Neuronal stem cell (in vitro differentiated cells): ENCODE measurements at regions not wholly inside any gene's neighbourhood (a gene's known extent, or its start where the extent isn't known, plus 50 kb on each side); places are given as distances from the start of the nearest gene placed in this dataset.

Source experiments
- DNase-seq: peaks from one replicate; pipeline ENCODE4 v3.0.0-alpha.2; 2013; ENCODE audit warnings: low spot score
- H2AFZ ChIP-seq: one replicate; pipeline ENCODE4 v1.6.1; 2013; ENCODE audit warnings: mild to moderate bottlenecking, low read length, inconsistent platforms
- H2AK5ac ChIP-seq: 2 replicates; pipeline ENCODE4 v1.6.1; 2013; ENCODE audit warnings: low read depth, mild to moderate bottlenecking, inconsistent platforms, low read length, moderate library complexity, mixed read lengths
- H2BK120ac ChIP-seq: 2 replicates; pipeline ENCODE4 v1.6.1; 2013; ENCODE audit warnings: low read depth, mild to moderate bottlenecking, inconsistent platforms, low read length, moderate library complexity, mixed read lengths
- H2BK12ac ChIP-seq: one replicate; pipeline ENCODE4 v1.6.1; 2013; ENCODE audit warnings: low read length, inconsistent platforms
- H2BK15ac ChIP-seq: 2 replicates; pipeline ENCODE4 v1.6.1; 2013; ENCODE audit warnings: mild to moderate bottlenecking, low read length, inconsistent platforms, mixed read lengths
- H2BK5ac ChIP-seq: one replicate; pipeline ENCODE4 v1.6.1; 2013; ENCODE audit warnings: inconsistent platforms, mild to moderate bottlenecking, low read length, moderate library complexity
- H3K14ac ChIP-seq: one replicate; pipeline ENCODE4 v1.6.1; 2013; ENCODE audit warnings: low read length, inconsistent platforms
- H3K18ac ChIP-seq: 2 replicates; pipeline ENCODE4 v1.6.1; 2013; ENCODE audit warnings: low read length, inconsistent platforms
- H3K23ac ChIP-seq: 2 replicates; pipeline ENCODE4 v1.6.1; 2013; ENCODE audit warnings: low read depth, mild to moderate bottlenecking, mixed read lengths, low read length, inconsistent platforms; ENCODE audit not compliant: poor library complexity
- H3K27ac ChIP-seq: replicated peaks from 3 replicates; pipeline ENCODE4 v1.5.1; 2013; ENCODE audit warnings: low read length, inconsistent platforms
- H3K27me3 ChIP-seq, 3 experiments: 2 replicates each; pipeline ENCODE4 v1.6.1; 2013; ENCODE audit warnings: low read length in 3 of 3, mild to moderate bottlenecking in 2 of 3, inconsistent platforms in 1 of 3, low read depth in 1 of 3, mixed read lengths in 1 of 3, moderate library complexity in 1 of 3; ENCODE audit not compliant: control insufficient read depth in 3 of 3, insufficient read depth in 3 of 3
- H3K36me3 ChIP-seq, 2 donors: replicated peaks in 1 of 2; 2 replicates each; pipeline ENCODE4 v1.6.1; 2013; ENCODE audit warnings: low read length in 2 of 2; ENCODE audit not compliant: control insufficient read depth in 2 of 2, insufficient read depth in 2 of 2
- H3K4ac ChIP-seq: 2 replicates; pipeline ENCODE4 v1.6.1; 2013; ENCODE audit warnings: inconsistent platforms, mild to moderate bottlenecking, low read length, moderate library complexity
- H3K4me1 ChIP-seq, 2 donors: 1 replicate in 1 of 2; 2 replicates in 1 of 2; pipeline ENCODE4 v1.6.1; 2013; ENCODE audit warnings: low read length in 2 of 2, low read depth in 1 of 2; ENCODE audit not compliant: control insufficient read depth in 2 of 2, insufficient read depth in 1 of 2
- H3K4me2 ChIP-seq: one replicate; pipeline ENCODE4 v1.6.1; 2013; ENCODE audit warnings: mild to moderate bottlenecking, low read length, inconsistent platforms; ENCODE audit not compliant: insufficient read depth, poor library complexity, severe bottlenecking
- H3K4me3 ChIP-seq, 2 donors: 2 replicates each; pipeline ENCODE4 v1.5.1; 2013; ENCODE audit warnings: low read length in 2 of 2, mild to moderate bottlenecking in 2 of 2, inconsistent platforms in 1 of 2, moderate library complexity in 1 of 2
- H3K79me1 ChIP-seq: one replicate; pipeline ENCODE4 v1.6.1; 2013; ENCODE audit warnings: low read depth, mild to moderate bottlenecking, inconsistent platforms, low read length, moderate library complexity
- H3K9ac ChIP-seq: one replicate; pipeline ENCODE4 v1.6.1; 2013; ENCODE audit warnings: mild to moderate bottlenecking, low read depth, low read length, inconsistent platforms; ENCODE audit not compliant: poor library complexity
- H3K9me3 ChIP-seq, 2 donors: replicated peaks in 1 of 2; 2 replicates each; pipeline versions ENCODE3 to v1.6.1; 2013; ENCODE audit warnings: low read length in 2 of 2, mild to moderate bottlenecking in 2 of 2, inconsistent platforms in 1 of 2, low read depth in 1 of 2, mixed read lengths in 1 of 2, moderate library complexity in 1 of 2; ENCODE audit not compliant: control insufficient read depth in 2 of 2, insufficient read depth in 1 of 2
- H4K8ac ChIP-seq: one replicate; pipeline ENCODE4 v1.6.1; 2013; ENCODE audit warnings: low read depth, mild to moderate bottlenecking, inconsistent platforms, low read length, moderate library complexity
- H4K91ac ChIP-seq: one replicate; pipeline ENCODE4 v1.6.1; 2013; ENCODE audit warnings: low read length, low read depth, mild to moderate bottlenecking, inconsistent platforms; ENCODE audit not compliant: poor library complexity
- WGBS, 2 donors: extraction: QIAGEN DNeasy Blood & Tissue Kit; methylation state at CpG; one replicate each; pipeline ENCODE4 v1.1.7; 2013; ENCODE audit warnings: missing lambda C conversion rate in 2 of 2, mixed read lengths in 1 of 2; ENCODE audit not compliant: insufficient read length in 2 of 2, insufficient replicate concordance in 1 of 2; ENCODE audit errors: extremely low coverage in 2 of 2; 5-methylcytosine and 5-hydroxymethylcytosine counted together

GRCh38 chr7:53920011-53920410, 622.2 kb upstream of the VSTM2A start:
- no peak overlapping the region for H3K9ac ChIP-seq
- no peak overlapping the region for H3K23ac ChIP-seq
- H3K4me1 ChIP-seq, result no peaks in the 10 kb centered on the region
- H3K4me3 ChIP-seq, result no peak overlapping the region
- no peak overlapping the region for H3K18ac ChIP-seq
- no peak overlapping the region for H3K27ac ChIP-seq
- H3K36me3 ChIP-seq, result no peaks in the 10 kb centered on the region
- H2BK120ac ChIP-seq, result no peak overlapping the region
- no peak overlapping the region for H2BK15ac ChIP-seq
- H2BK12ac ChIP-seq, result no peak overlapping the region
- no peak overlapping the region for H4K8ac ChIP-seq
- H3K4ac ChIP-seq, result no peak overlapping the region
- H3K14ac ChIP-seq, result no peak overlapping the region
- H3K4me2 ChIP-seq, result no peak overlapping the region
- no peak for DNase-seq
- no peak overlapping the region for H2BK5ac ChIP-seq
- no peak overlapping the region for H2AK5ac ChIP-seq
- H3K79me1 ChIP-seq, result no peaks in the 10 kb centered on the region
- WGBS, 2 donors, result no CpG with 5 or more reads among the region's 5 CpGs
- no peak overlapping the region for H4K91ac ChIP-seq
- no peak overlapping the region for H2AFZ ChIP-seq
- H3K27me3 ChIP-seq, result no peaks in the 10 kb centered on the region
- no peaks in the 10 kb centered on the region for H3K9me3 ChIP-seq

GRCh38 chr7:53940483-53940882, 601.7 kb upstream of the VSTM2A start:
- H2BK15ac ChIP-seq, result no peak overlapping the region
- H4K8ac ChIP-seq, result no peak overlapping the region
- DNase-seq, result no peak
- H3K4me3 ChIP-seq, result no peak overlapping the region
- no peak overlapping the region for H3K23ac ChIP-seq
- H3K4me1 ChIP-seq, result no peaks in the 10 kb centered on the region
- H3K27me3 ChIP-seq, result no peaks in the 10 kb centered on the region
- H3K27ac ChIP-seq, result no peak overlapping the region
- H3K9ac ChIP-seq, result no peak overlapping the region
- H2AK5ac ChIP-seq, result no peak overlapping the region
- H2BK120ac ChIP-seq, result no peak overlapping the region
- H3K36me3 ChIP-seq, result no peaks in the 10 kb centered on the region
- H3K14ac ChIP-seq, result no peak overlapping the region
- no peak overlapping the region for H3K4ac ChIP-seq
- WGBS, 2 donors, result no CpG with 5 or more reads among the region's 3 CpGs
- no peaks in the 10 kb centered on the region for H3K79me1 ChIP-seq
- H4K91ac ChIP-seq, result no peak overlapping the region
- H3K9me3 ChIP-seq, result no peaks in the 10 kb centered on the region
- no peak overlapping the region for H2BK12ac ChIP-seq
- no peak overlapping the region for H2BK5ac ChIP-seq
- H2AFZ ChIP-seq, result no peak overlapping the region
- H3K4me2 ChIP-seq, result no peak overlapping the region
- H3K18ac ChIP-seq, result no peak overlapping the region

GRCh38 chr7:53947732-53948131, 594.4 kb upstream of the VSTM2A start:
- no peak overlapping the region for H3K27ac ChIP-seq
- no peak for DNase-seq
- no peaks in the 10 kb centered on the region for H3K27me3 ChIP-seq
- H3K4me1 ChIP-seq, result no peaks in the 10 kb centered on the region
- no peak overlapping the region for H4K8ac ChIP-seq
- no peak overlapping the region for H3K4me2 ChIP-seq
- no peak overlapping the region for H2BK5ac ChIP-seq
- H3K23ac ChIP-seq, result no peak overlapping the region
- no peak overlapping the region for H3K14ac ChIP-seq
- no peak overlapping the region for H2BK15ac ChIP-seq
- no peak overlapping the region for H4K91ac ChIP-seq
- H3K79me1 ChIP-seq, result no peaks in the 10 kb centered on the region
- H2BK12ac ChIP-seq, result no peak overlapping the region
- H3K9ac ChIP-seq, result no peak overlapping the region
- no peak overlapping the region for H3K4me3 ChIP-seq
- H3K9me3 ChIP-seq, result no peaks in the 10 kb centered on the region
- no peak overlapping the region for H3K18ac ChIP-seq
- no peak overlapping the region for H3K4ac ChIP-seq
- H2BK120ac ChIP-seq, result no peak overlapping the region
- H3K36me3 ChIP-seq, result no peaks in the 10 kb centered on the region
- H2AK5ac ChIP-seq, result no peak overlapping the region
- H2AFZ ChIP-seq, result no peak overlapping the region
- no CpG with 5 or more reads among the region's 6 CpGs for WGBS, 2 donors

DNA sequence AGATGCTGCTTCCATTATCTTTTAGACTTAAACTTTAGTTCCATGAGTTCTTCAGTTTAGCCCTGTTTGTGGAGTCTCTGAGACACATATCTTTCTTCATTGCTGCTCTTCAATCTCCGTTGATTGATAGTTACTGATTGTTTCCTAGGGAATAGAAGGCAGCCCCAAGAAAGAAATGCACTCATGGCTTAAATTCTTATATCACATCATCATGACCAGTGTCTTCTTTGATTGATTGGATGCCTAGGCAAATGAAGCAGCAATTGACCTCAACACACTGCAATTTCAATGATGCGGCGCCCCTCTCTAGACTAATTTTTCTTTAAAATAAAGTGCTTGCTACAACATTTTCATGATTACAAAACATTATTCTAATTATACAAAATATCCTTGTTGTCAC, 576.5 kb upstream of the VSTM2A start:
- DNase-seq, result no peak
- Histone ChIP-seq H3K4ac (no peak overlapping the region), H2BK12ac (no peak overlapping the region), H2AFZ (no peak overlapping the region), H2BK120ac (no peak overlapping the region), H3K9ac (no peak overlapping the region), H3K36me3 (peaks cover 0 to 2% of the 10 kb centered on the region in 2 donors), H3K79me1 (no peaks in the 10 kb centered on the region), H3K18ac (no peak overlapping the region), H3K27ac (no peak overlapping the region), H2BK15ac (no peak overlapping the region), H2AK5ac (no peak overlapping the region), H3K14ac (no peak overlapping the region), H3K4me3 (no peak overlapping the region), H3K4me2 (no peak overlapping the region), H4K91ac (no peak overlapping the region), H4K8ac (no peak overlapping the region), H3K23ac (no peak overlapping the region), H3K9me3 (no peaks in the 10 kb centered on the region), H3K4me1 (no peaks in the 10 kb centered on the region), H2BK5ac (no peak overlapping the region), H3K27me3 (no peaks in the 10 kb centered on the region)
- no CpG with 5 or more reads among the region's 3 CpGs for WGBS, 2 donors
